GM19397 (cell line): ENCODE measurements at regions not wholly inside any gene's neighbourhood (a gene's known extent, or its start where the extent isn't known, plus 50 kb on each side); places are given as distances from the start of the nearest gene placed in this dataset.
A peak's percentile ranks its signal among the peaks of the same experiment; 100 is the strongest.
"Not testable (repeated sequence)": the region's sequence is repeated elsewhere in the genome, so short reads cannot be mapped to it uniquely, and the experiment has no call there.

Source experiments
- ATAC-seq: cut with Tn5 transposase; IDR thresholded peaks from one replicate; pipeline ENCODE4 v1.9.1; 2021; ENCODE audit warnings: mild to moderate bottlenecking, moderate library complexity; ENCODE audit not compliant: unreplicated experiment

DNA sequence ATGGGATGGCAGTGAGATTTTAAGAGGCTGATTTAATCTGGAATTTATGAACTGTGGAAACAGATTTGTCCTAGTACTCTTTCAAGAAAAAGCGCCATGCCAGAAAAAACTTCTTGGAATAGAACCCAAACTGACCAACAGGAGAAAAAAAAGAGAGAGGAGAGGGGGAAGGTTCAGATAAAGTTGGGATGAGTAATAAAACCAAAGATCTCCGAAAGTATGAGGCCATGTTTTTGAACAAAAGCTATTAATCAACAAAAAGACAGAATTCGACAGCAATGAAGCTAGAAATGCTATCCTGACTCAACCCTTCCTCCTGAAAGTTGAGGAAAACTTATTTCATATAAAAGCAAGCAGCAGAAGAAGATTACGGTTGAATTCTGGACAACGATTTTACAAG is 135.5 kb downstream of the CEMIP2 start:
- no peak for ATAC-seq

DNA sequence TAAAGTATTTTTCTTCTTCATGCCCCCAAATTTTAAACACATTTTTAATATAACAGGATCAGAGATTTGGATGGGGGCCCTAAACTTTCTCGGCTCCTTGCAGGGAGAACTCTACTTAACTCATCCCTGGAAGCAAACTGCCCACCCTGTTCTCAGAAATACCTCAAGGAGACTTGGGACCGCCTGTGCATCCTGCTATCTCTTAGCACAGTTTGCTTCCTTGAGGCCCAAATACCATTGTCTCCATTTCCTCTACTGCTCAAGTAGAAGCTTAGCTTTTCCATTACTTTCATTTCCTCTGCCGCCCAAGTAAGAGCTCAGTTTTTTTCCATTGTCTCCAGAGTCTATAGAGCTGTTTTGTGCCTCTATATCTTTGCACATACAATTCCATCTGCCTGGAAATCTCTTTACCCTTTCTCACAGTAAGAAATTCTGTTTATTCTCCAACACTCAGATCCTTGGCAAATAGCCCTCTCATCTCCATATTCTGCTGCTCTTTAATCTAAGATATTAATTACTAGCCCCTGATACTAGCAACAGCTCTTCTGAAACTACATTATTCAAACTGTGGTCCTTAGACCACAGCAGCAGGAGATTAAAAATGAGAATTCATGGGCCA is 137.8 kb downstream of the CEMIP2 start:
- ATAC-seq: no peak

DNA sequence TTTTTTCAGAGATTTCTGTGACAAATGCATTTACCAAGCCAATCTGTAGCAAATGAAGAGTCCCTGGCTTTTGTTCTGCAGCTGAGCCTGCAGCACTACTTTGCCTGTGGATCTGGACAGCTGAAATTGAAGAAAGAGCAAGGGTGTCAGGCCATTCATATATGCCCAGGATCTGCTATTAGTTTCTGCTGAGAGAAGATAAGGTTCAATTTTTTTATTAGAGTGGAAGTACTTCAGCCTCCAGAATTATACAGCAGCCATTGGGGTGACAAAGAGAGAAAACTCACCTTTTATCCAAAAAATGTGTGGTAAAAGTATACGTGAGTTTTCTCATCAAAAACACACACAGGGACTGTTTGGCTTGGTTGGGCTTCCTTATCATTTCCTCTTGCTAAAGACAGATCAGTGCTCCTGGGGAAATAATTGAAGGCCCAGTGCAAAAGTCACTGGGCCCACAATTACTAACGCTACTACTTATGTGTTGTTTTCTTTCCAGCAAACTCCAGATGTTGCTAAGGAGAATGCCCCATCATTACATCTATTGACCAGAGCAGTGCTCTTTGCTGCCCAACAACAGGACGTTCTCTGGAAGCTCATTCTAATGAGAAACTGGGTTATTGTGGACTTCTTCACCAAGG is 138.6 kb downstream of the CEMIP2 start:
- ATAC-seq: no peak

DNA sequence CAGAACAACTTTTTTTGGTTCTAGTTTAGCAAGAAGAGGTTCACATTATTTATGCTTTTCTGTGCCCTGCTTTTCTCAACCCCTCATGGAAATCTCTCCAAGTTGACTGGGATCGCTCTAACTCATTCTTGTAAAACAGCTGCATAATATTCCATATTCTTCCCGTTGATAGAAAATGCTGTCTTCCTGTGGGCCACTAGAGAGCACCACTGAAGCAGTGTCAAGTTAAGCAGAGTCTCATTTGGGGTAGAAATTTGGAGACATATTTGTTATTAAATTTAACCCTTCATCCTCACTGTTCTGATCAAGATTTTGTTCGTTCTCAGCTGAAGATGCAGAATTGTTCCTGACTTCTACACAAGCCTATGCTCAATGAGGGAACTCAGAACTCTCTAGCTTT is 140.1 kb downstream of the CEMIP2 start:
- no peak for ATAC-seq

DNA sequence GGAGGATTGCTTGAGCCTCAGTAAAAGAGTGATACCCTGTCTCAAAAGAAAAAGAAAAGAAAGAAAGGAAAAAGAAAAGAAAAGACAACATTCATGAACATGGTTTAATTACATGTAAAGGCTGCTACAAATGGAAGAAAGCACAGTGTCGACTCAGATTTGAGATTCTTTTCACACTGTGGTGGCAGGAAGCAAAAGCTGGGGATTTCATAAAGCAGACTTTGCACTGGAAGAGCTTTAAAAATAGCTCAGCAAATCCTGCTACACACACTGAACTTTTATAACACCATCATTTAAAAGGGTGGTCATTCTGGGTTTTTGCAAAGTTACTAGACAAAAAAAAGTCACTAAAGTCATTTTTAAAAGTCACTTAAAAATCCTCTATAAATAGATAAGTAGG is 140.8 kb downstream of the CEMIP2 start:
- no peak for ATAC-seq

DNA sequence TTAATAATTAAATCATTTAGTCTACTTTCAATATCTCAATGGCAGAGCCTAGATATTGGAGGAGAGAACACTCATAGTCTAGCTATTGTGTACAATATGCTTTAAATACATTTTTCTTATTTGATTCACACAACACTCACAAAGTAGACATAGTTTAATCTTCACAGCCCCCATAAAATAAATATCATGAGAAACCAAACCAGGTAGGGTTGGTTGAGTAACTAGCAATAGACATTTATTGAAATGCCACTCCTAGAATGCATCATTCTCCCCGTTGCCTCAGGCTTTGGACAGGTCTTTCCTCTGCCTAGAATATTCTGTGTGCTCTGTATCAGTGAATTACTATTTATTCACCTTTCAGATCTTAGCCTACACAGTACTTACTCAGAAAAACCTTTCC is 141.9 kb downstream of the CEMIP2 start:
- no peak for ATAC-seq

DNA sequence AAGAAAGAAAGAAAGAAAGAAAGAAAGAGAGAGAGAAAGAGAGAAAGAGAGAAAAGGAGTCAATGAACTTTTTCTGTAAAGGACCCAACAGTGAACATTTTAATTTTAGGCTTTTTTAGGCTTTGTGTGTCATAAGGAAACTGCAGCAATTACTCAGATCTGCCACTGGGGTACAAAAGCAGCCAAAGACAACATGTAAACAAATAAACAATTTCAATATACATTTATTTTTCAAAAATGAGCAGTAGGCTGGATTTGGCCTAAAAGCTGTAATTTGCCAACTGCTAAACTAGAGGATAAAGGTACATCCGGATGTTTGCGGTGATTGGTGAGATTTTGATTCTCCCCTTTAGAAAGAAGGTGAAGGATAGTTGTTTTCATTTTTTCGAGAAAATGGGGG is 143.6 kb downstream of the CEMIP2 start:
- ATAC-seq: no peak

DNA sequence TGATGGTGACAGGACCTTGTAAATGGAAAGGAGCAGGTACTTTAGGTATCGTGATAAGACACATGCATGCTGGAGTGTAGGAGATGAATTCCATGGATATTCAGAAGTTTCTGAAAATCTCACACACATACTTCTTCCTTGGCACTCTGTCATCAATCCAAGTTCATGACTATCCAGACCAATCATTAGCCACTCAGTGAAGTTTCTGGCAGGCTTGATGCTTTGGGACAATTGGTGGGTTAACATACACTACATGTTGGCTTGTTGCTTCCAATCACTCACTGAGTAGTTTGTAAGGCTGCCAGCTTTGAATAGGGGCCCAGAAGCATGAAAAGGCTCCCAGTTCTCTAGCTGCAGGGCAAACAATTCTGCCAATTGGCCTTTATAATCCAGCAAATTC is 147.6 kb downstream of the CEMIP2 start:
- ATAC-seq: no peak

DNA sequence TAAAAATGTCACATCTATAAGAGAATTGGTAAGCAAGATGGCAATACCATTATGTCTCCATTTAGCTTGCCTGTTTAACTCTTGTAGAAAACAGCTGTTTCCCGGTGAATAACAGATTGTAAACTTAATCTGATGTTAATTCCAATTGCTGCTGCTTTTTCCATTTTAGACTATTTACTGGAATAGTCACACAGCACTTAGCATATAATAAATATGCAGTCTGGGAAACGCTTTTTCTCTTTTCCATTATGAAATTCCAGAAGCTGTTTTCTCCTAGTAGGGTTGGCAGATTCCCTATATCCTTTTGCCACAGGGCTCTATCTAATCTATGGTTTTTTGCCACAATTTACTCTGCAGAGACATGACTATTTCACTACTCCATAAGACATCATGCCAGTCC is 148.0 kb downstream of the CEMIP2 start:
- no peak for ATAC-seq

DNA sequence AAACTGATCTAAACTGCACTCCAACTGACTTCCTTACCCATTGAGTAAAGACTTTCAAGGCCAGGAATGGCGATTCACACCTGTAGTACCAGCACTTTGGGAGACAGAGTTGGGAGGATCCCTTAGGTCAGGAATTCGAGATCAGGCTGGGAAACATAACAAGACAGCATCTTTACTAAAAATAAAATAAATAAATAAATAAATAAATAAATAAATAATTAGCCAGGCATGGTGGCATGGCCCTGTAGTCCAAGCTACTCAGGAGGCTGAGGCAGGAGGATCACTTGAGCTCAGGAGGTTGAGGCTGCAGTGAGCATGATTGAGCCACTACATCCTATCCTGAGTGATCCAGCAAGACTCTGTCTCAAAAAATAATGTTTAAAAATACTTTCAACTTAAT is 148.4 kb downstream of the CEMIP2 start:
- no peak for ATAC-seq

DNA sequence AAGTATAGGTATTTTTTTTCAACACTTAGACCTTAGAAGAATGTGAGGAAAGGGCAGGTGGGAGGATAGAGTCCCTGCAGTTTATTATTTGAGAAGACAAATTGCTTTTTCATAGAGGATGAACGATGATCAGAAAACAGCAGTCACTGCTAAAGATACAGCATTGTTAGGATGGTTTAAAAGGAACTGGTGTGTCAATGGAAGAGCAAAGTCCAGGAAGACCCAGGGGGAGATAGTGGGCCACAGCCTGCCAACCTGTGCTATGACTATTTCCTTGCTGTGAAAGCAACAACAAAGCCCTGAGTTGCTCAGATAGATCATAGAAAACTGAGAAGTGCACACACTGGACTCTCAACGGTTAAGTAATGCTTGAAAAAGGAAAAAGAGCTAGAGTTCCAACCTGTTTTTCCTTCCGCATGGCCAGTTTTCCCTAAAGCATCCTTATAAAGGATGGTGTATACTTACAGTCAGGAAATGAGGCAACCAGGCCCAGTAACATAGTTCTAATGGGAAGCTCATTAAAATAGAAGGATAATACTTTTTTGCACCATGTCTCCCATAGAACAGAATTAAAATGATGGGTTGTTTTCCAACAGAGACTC is 153.8 kb downstream of the CEMIP2 start:
- ATAC-seq: no peak

DNA sequence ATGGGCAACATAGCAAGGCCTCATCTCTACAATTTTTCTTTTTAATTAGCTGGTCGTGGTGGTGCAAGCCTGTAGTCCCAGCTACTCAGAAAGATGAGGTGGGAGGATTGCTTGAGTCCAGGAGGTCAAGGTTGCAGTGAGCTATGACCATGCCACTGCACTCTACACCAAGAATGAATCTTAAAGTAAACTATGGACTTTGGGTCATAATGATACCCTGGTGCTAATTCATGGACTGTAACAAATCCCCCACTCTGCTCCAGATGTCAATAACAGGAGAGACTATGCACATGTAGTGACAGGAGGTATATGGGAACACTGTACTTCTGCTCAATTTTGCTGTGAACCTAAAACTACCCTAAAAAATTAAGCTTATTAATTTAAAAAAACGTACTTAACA is 155.4 kb downstream of the CEMIP2 start:
- ATAC-seq: no peak

DNA sequence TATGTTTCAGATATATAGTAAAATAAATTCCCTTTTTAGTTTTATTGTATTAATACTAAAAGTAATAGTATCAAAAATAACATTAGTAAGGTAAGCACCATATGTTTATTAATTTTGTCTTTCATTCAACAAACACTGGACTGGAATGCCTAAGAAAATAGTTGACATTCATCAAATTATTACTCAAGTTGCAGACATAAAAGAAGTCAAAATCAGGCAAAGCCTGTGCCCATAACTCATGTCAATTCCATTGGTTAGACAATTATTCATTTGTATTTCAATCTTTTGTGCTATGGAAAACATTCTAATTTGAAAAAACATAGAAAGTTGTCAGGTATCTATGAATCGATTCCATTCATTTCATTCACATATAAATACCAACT is 158.9 kb downstream of the CEMIP2 start:
- ATAC-seq: no peak

DNA sequence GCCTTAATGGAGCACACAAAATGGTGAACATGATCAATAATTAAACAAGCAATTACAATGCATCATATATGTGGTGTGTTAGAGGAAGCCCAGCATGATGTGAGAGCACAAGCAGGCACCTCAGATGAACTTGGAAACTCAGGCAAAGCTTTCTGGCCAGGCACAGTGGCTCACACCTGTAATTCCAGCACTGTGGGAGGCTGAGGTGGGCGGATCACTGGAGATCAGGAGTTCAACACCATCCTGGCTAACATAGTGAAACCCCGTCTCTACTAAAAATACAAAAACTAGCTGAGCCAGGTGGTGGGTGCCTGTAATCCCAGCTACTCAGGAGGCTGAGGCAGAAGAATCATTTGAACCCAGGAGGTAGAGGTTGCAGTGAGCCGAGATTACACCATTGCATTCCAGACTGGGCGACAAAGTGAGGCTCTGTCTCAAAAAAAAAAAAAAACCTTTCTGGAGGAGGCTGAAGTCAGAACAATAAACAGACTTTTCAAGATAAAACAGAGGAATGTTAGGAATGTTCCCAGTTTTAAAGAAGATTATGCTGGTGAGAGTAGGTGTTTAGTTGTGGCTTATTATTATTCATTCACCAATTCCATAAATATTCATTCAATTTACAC is 159.4 kb downstream of the CEMIP2 start:
- ATAC-seq: no peak

DNA sequence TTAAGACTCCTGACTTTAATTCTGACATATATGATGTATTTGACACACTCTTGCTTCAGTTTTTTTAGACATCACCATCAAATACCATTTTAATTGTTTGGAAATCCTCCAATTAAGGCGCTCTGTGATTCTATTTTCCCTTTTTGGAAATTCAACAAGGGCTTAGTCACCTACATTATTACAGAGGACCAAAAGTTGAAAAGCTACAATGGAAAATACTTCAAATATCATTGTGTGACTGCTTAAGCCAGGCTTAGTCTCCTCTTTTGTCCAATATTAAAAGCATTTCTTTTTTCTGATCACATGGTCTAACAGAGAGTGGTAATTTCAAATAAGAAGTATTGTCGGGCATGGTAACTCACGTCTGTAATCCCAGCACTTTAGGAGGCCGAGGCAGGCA is 160.3 kb downstream of the CEMIP2 start:
- ATAC-seq: no peak

DNA sequence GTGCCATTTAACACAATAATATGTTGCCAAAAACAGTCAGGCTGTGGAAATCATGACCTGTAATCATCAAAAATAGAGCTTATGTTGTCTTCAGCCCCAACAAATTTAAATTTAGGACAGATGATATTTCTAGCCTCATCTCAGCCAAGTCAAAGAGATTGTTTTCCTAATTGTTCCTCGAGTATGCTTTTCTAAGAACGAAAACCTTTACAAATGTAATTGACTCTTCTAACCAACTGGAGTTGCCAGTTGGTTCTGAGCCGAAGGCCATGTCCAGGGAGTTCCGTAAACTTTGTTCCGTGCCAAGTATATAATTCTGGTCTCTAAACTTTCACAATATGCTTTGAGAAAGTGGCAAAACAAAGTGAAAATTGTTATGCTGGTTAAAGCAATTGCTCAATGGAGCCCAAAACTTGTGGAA is 160.8 kb downstream of the CEMIP2 start:
- no peak for ATAC-seq

DNA sequence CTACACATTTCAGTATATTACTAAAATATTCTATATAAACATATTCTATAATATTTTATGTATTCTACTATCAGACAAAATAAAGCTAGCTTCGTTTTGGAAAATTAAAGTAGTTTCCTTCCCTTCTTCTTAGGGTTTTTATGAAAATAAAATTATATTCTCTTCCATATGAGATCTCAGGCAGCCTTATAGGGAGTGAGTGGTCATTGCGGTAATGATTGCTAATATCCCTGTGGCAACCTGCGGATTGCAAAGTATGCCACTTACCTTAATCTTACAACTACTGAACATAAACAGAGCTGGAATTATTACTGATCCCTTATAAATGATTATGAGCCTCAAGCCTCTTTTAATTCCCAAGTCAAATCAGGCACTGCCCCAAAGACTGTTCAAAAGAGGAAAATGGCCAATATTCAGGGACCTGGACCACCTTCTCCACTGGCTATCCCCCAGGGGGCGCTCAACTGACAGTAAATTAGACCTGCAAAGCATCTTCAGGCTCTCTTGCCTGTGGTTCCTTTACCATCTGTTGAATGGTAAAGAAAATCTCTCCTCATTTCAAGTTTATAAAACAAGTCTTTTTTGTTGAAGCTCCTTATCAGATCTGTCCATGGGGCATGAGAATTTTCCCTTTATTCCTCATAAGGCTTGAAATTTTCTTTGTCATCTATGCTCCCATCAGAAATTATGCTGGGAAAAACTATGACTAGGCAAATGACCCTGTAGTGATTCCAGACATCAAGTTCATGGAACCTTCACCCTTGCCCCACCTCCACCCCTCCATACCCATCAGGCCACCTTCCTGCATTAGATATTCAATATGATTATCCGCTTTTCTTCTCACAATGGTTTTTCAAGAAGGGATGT is 163.9 kb downstream of the CEMIP2 start:
- peak; percentile 80 for ATAC-seq

DNA sequence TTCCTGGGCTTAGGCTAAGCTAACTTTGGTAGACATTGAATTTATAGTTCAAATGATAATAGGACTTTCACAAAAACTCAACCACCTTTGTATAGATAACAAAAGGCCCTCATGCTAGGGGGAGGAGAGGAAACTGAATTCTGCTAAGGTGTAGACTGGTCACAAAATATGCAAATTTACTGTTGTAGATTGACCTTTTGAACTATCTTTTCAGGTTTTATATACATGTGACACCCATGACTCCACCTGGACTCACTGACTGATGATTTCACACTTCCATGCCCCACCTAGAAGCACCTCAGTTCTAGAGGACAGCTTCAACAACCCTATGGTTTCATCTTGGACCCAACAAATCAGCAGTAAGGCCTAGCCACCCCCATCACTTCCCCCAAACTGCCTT is 165.7 kb downstream of the CEMIP2 start:
- ATAC-seq: peak; percentile 66

DNA sequence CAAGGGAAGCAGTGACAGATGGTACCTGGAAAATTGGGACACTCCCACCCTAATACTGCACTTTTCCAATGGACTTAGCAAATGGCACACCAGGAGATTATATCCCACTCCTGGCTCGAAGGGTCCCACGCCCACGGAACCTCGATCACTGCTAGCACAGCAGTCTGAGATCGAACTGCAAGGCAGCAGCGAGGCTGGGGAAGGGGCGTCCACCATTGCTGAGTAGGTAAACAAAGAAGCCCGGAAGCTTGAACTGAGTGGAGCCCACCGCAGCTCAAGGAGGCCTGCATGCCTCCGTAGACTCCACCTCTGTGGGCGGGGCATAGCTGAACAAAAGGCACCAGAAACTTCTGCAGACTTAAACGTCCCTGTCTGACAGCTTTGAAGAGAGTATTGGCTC is 172.6 kb downstream of the CEMIP2 start:
- ATAC-seq: not testable (repeated sequence)

DNA sequence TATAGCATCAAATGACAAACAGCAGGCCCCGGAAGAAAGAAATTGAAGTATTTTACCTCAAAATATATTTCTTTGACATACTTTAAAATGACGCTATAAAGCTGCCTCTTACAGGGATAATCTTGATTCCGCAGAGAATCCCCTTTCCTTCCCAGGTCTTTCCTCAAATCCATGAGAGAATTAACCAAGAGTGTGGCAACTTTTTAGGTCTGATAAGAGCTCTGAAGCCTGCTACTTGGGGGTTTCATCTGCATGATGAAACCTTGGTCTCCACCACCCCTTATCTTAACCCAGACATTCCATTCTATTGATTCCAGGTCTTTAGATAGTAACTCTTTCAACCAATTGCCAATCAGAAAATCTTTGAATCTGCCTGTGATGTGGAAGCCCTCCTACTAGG is 173.8 kb downstream of the CEMIP2 start:
- no peak for ATAC-seq

DNA sequence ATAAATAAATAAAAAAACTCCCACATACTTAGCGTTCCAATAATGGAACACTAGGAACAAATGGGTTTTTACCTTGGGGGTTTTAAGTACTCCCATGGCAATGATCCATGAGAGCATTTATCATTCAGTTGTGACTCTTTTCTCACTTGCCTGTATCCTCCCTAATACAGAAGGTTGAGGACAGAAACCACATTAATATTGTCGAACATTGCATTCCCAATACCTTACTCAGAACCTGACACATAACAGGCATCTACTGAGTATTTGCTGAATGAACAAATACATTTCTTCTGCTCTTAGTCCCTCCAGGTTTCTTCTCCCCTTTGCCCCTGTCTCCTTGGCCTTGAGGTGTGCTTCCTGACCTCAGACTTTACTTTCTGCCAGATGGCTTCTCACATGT is 175.9 kb downstream of the CEMIP2 start:
- ATAC-seq: no peak
